GM12878 (cell line): ENCODE measurements at regions not wholly inside any gene's neighbourhood (a gene's known extent, or its start where the extent isn't known, plus 50 kb on each side); places are given as distances from the start of the nearest gene placed in this dataset.

Experiments
- ASH2L ChIP-seq: fragments of 300-600, 200-600 bp; sonication (generic); IDR thresholded peaks from 2 replicates; pipeline ENCODE4 v1.6.1; 2017; ENCODE audit warnings: low read depth, mild to moderate bottlenecking, borderline replicate concordance
- CREB1 ChIP-seq: IDR thresholded peaks from 2 replicates; pipeline ENCODE4 v1.6.1; 2012; ENCODE audit warnings: low read depth, mild to moderate bottlenecking, inconsistent platforms
- EP300 ChIP-seq, 2 experiments: fragments of 150-350 bp in 1 of 2; IDR thresholded peaks; 2 replicates each; pipeline ENCODE4 v1.6.1; 2011 to 2012; ENCODE audit warnings: low read depth in 2 of 2, low read length in 2 of 2, borderline replicate concordance in 1 of 2, improper control_type of control experiment in 1 of 2, inconsistent platforms in 1 of 2; ENCODE audit not compliant: control insufficient read depth in 1 of 2
- ESRRA ChIP-seq: IDR thresholded peaks from 2 replicates; pipeline ENCODE4 v1.6.1; 2012; ENCODE audit warnings: mild to moderate bottlenecking, low read length, improper control_type of control experiment
- GATAD2B ChIP-seq: fragments of 450-650 bp; conservative IDR thresholded peaks from 2 replicates; pipeline ENCODE4 v1.6.1; 2017; ENCODE audit warnings: low read depth, mild to moderate bottlenecking, moderate library complexity
- MXI1 ChIP-seq: fragments of 150-350 bp; IDR thresholded peaks from 2 replicates; pipeline ENCODE4 v1.6.1; 2011; ENCODE audit warnings: low read depth, mild to moderate bottlenecking, inconsistent platforms, low read length, improper control_type of control experiment
- NFYA ChIP-seq: IDR thresholded peaks from 2 replicates; pipeline ENCODE4 v1.6.1; 2011; ENCODE audit warnings: low read depth, mild to moderate bottlenecking, low read length, improper control_type of control experiment, borderline replicate concordance
- NFYB ChIP-seq: IDR thresholded peaks from 2 replicates; pipeline ENCODE4 v1.6.1; 2011; ENCODE audit warnings: low read depth, mild to moderate bottlenecking, low read length, improper control_type of control experiment, moderate library complexity; ENCODE audit not compliant: insufficient read depth
- TAF1 ChIP-seq: IDR thresholded peaks from 2 replicates; pipeline ENCODE4 v1.6.1; 2011; ENCODE audit warnings: mild to moderate bottlenecking, low read depth, low read length, borderline replicate concordance
- ZNF274 ChIP-seq: IDR thresholded peaks from one replicate; pipeline ENCODE4 v1.8.0; 2011; ENCODE audit not compliant: insufficient read length, insufficient read depth
- TF ChIP-seq, protein P1 (sequence below), 3 experiments: IDR thresholded peaks in 2 of 3; conservative IDR thresholded peaks in 1 of 3; 2 replicates each; pipeline ENCODE4 v1.5.1; 2011; ENCODE audit warnings: low read depth in 3 of 3, low read length in 3 of 3, mild to moderate bottlenecking in 3 of 3, control low read depth in 2 of 3, moderate library complexity in 2 of 3, inconsistent platforms in 1 of 3, mixed read lengths in 1 of 3; ENCODE audit not compliant: control insufficient read depth in 2 of 3, insufficient read depth in 1 of 3; ENCODE audit errors: extremely low read depth in 1 of 3
- TF ChIP-seq, protein P2 (sequence below): fragments of 450-650 bp; IDR thresholded peaks from 2 replicates; pipeline ENCODE4 v1.6.1; 2017; ENCODE audit warnings: mild to moderate bottlenecking

DNA sequence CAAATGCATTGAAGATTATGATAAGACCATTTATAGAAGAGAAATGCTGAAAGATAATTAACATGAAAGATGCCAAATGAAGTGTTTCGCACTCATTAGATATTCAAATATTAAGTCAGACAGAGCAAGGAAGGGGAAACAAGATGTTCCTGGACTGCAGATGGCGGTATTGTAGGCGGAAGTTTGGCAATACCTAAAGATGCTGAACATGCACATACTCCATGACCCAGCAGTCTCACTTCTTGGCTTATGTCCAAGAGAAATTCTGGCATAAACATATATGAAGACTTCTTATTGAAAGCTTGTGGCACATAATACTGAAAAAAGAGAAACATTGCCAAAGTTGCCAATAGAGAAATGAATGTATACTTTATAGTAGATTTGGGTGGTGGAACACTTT is 325.4 kb upstream of the SEMA3C start:
- TF ChIP-seq MXI1 = no peak
- TF ChIP-seq, protein P1, sequence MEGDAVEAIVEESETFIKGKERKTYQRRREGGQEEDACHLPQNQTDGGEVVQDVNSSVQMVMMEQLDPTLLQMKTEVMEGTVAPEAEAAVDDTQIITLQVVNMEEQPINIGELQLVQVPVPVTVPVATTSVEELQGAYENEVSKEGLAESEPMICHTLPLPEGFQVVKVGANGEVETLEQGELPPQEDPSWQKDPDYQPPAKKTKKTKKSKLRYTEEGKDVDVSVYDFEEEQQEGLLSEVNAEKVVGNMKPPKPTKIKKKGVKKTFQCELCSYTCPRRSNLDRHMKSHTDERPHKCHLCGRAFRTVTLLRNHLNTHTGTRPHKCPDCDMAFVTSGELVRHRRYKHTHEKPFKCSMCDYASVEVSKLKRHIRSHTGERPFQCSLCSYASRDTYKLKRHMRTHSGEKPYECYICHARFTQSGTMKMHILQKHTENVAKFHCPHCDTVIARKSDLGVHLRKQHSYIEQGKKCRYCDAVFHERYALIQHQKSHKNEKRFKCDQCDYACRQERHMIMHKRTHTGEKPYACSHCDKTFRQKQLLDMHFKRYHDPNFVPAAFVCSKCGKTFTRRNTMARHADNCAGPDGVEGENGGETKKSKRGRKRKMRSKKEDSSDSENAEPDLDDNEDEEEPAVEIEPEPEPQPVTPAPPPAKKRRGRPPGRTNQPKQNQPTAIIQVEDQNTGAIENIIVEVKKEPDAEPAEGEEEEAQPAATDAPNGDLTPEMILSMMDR (IDR thresholded peaks at IDR 0.05 in 2 of 3, conservative IDR thresholded peaks at IDR 0.05 in 1 of 3; ENCODE audit: control insufficient read depth in 2 of 3, extremely low read depth in 1 of 3, insufficient read depth in 1 of 3, low read depth in 3 of 3, low read length in 3 of 3) = no peak; a peak in 1 of 6 replicates
- TF ChIP-seq, protein P2, sequence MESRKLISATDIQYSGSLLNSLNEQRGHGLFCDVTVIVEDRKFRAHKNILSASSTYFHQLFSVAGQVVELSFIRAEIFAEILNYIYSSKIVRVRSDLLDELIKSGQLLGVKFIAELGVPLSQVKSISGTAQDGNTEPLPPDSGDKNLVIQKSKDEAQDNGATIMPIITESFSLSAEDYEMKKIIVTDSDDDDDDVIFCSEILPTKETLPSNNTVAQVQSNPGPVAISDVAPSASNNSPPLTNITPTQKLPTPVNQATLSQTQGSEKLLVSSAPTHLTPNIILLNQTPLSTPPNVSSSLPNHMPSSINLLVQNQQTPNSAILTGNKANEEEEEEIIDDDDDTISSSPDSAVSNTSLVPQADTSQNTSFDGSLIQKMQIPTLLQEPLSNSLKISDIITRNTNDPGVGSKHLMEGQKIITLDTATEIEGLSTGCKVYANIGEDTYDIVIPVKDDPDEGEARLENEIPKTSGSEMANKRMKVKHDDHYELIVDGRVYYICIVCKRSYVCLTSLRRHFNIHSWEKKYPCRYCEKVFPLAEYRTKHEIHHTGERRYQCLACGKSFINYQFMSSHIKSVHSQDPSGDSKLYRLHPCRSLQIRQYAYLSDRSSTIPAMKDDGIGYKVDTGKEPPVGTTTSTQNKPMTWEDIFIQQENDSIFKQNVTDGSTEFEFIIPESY = no peak
- no peak for TF ChIP-seq CREB1
- no peak for TF ChIP-seq TAF1
- no peak for TF ChIP-seq GATAD2B
- no peak for TF ChIP-seq ZNF274
- TF ChIP-seq NFYB = no peak
- no peak for TF ChIP-seq ESRRA
- no peak for TF ChIP-seq EP300 (IDR thresholded peaks at IDR 0.05; ENCODE audit: borderline replicate concordance in 1 of 2, control insufficient read depth in 1 of 2, low read depth in 2 of 2, low read length in 2 of 2)
- TF ChIP-seq ASH2L = no peak
- TF ChIP-seq NFYA = no peak
